ENCODE measurements at regions not wholly inside any gene's neighbourhood (a gene's known extent, or its start where the extent isn't known, plus 50 kb on each side); places are given as distances from the start of the nearest gene placed in this dataset.
A peak's percentile ranks its signal among the peaks of the same experiment; 100 is the strongest.

DNA sequence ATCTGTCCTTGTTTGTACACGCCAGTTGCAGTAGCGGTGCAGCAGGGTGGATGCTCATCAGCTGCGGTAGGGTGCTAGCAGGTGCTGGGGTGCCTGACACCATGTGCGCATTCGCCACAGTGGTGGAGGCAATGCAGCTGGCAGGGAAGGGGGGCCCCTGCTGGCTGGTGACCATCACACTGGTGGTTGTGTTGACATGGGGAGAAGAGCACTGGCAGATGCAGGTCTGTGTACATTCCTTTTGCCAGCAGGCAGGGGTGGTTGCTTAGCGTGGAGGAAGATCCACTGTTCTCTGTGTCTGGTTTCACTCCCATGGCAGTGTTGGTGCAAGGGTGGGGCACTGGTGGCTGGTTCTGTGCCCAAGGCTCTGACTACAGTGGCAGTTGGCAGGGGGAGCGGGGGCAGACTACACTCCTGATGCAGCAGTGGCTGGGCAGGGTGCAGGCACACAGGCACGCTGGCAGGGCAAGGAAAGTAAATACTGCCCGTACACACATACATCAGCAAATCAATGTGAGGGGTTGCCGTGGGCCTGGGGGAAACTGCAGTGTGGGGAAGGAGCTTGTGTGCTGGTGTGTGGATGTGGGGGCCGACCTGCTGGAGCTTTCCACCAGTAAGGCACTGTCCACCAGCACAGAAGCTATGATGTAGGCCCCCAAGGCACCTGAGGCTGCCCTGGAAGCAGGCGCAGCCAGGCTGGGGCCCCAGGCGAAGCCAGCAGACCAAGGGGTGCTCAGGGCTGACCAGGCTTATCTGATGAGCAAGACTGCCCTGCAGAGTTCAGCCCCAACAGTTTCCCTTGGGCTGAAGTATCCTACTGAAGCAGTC, 87.2 kb upstream of the UNC5B start:
- Mint-ChIP-seq H3K27me3 (peaks cover 21 to 41% of the 10 kb centered on the region in 2 donors), H3K36me3 (no peaks in the 10 kb centered on the region), H3K27ac (no peak overlapping the region), H3K4me3 (no peak overlapping the region), H3K9me3 (peaks cover 4 to 15% (median 9%) of the 10 kb centered on the region in 5 donors), H3K4me1 (peaks cover 5 to 7% (median 7%) of the 10 kb centered on the region in 3 donors)
- Histone ChIP-seq H3K27ac (ENCODE audit: low read depth, low read length) (no peak overlapping the region), H3K4me3 (ENCODE audit: low read length) (no peak overlapping the region), H3K4me1 (ENCODE audit: insufficient read depth, low read length) (no peaks in the 10 kb centered on the region), H3K27me3 (ENCODE audit: insufficient read depth, low read length, poor library complexity, severe bottlenecking) (no peaks in the 10 kb centered on the region), H3K36me3 (ENCODE audit: insufficient read depth, low read length) (no peaks in the 10 kb centered on the region), H3K9me3 (ENCODE audit: low read length) (no peaks in the 10 kb centered on the region)
- ChIA-PET POLR2A (no interaction called here), CTCF (no interaction called here)
- DNase-seq, result no peak

DNA sequence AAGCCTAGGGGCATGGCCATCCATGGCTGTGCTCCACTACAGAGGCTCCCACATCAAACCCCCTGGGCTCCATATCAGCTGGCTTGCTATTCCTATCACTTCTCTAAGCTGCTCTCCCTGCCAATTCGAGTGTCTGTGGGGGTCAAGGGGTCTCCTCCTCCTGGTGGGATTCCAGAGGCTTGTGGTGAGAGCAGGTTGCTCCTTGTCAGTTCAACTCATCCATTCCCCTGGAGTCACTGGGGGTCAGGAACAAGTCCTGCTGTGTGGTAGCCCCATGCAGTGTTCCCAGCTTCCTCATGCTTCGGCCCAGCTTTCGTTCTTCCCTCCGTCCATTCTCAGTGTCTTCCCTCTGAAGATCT, 86.6 kb upstream of the UNC5B start:
- Histone ChIP-seq H3K27me3 (ENCODE audit: insufficient read depth, low read length, poor library complexity, severe bottlenecking) (no peaks in the 10 kb centered on the region), H3K9me3 (ENCODE audit: low read length) (no peaks in the 10 kb centered on the region), H3K4me3 (ENCODE audit: low read length) (no peak overlapping the region), H3K27ac (ENCODE audit: low read depth, low read length) (no peak overlapping the region), H3K36me3 (ENCODE audit: insufficient read depth, low read length) (no peaks in the 10 kb centered on the region), H3K4me1 (ENCODE audit: insufficient read depth, low read length) (no peaks in the 10 kb centered on the region)
- no peak for DNase-seq
- Mint-ChIP-seq H3K27me3 (peaks cover 21 to 38% of the 10 kb centered on the region in 2 donors), H3K36me3 (no peaks in the 10 kb centered on the region), H3K4me1 (peaks cover 5 to 7% (median 7%) of the 10 kb centered on the region in 3 donors), H3K9me3 (peaks cover 2 to 9% (median 4%) of the 10 kb centered on the region in 5 donors), H3K4me3 (no peak overlapping the region), H3K27ac (no peak overlapping the region)
- ChIA-PET CTCF (no interaction called here), POLR2A (no interaction called here)

DNA sequence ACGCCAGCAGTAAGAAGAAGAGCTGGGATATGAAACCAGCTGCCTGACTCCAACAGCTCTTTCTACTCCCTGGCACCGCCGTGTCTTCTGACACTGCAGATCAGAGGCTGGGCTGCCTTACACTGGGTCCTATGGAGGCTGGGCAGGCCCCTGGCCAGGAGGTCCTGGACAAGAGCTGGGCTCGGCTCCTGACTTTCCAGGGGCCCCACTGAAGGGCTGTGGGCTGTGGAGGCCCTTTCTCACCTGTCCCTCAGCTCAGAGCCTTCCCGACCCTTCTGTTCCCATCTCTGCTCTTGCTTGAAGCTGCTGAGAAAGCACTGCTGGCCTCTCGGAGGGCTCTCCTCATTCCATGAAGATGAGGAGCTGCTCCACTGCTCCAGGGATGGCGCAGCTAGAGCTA, 85.9 kb upstream of the UNC5B start:
- H3K27ac ChIP-seq (ENCODE audit: low read depth, low read length), result no peak overlapping the region
- ChIA-PET POLR2A (no interaction called here), CTCF (no interaction called here)
- H3K9me3 ChIP-seq (ENCODE audit: low read length), result no peaks in the 10 kb centered on the region
- no peak overlapping the region for H3K4me3 ChIP-seq (ENCODE audit: low read length)
- peaks cover 0 to 5% (median 0%) of the 10 kb centered on the region in 5 donors for H3K9me3 Mint-ChIP-seq
- no peak overlapping the region for H3K27ac Mint-ChIP-seq
- H3K27me3 ChIP-seq (ENCODE audit: insufficient read depth, low read length, poor library complexity, severe bottlenecking), result no peaks in the 10 kb centered on the region
- no peak overlapping the region for H3K4me3 Mint-ChIP-seq
- no peaks in the 10 kb centered on the region for H3K36me3 Mint-ChIP-seq
- peaks cover 21 to 40% of the 10 kb centered on the region in 2 donors for H3K27me3 Mint-ChIP-seq
- H3K4me1 Mint-ChIP-seq, result peaks cover 5 to 7% (median 7%) of the 10 kb centered on the region in 3 donors
- H3K4me1 ChIP-seq (ENCODE audit: insufficient read depth, low read length), result no peaks in the 10 kb centered on the region
- no peaks in the 10 kb centered on the region for H3K36me3 ChIP-seq (ENCODE audit: insufficient read depth, low read length)
- no peak for DNase-seq

DNA sequence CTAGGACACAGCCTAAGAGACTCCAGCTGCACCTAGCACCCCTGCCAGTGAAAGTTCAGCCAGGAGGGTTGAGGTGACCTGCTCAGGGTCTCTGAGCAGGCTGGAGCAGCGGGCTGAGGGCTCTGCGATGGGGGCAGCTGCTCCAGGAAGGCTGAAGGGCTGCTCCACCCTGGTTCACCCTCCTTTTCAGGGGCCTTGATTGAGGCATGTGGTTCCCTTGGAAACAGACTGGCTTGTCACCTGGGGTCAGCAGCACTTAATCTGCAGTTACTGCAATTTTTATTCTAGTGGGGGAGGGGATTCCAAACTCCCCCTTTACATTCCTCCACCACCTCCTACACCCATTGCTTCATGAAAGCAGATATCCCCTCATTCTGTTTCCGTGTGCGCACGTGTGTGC, 85.3 kb upstream of the UNC5B start:
- Histone ChIP-seq H3K4me3 (ENCODE audit: low read length) (no peak overlapping the region), H3K4me1 (ENCODE audit: insufficient read depth, low read length) (no peaks in the 10 kb centered on the region), H3K27ac (ENCODE audit: low read depth, low read length) (no peak overlapping the region), H3K27me3 (ENCODE audit: insufficient read depth, low read length, poor library complexity, severe bottlenecking) (no peaks in the 10 kb centered on the region), H3K36me3 (ENCODE audit: insufficient read depth, low read length) (no peaks in the 10 kb centered on the region), H3K9me3 (ENCODE audit: low read length) (no peaks in the 10 kb centered on the region)
- Mint-ChIP-seq H3K27me3 (peaks cover 16 to 46% of the 10 kb centered on the region in 2 donors), H3K4me3 (no peak overlapping the region), H3K9me3 (peaks cover 0 to 1% (median 0%) of the 10 kb centered on the region in 5 donors), H3K4me1 (peaks cover 5 to 7% (median 7%) of the 10 kb centered on the region in 3 donors), H3K27ac (no peak overlapping the region), H3K36me3 (no peaks in the 10 kb centered on the region)
- CTCF ChIA-PET, result no interaction called here
- no peak for DNase-seq
- POLR2A ChIA-PET, result no interaction called here

DNA sequence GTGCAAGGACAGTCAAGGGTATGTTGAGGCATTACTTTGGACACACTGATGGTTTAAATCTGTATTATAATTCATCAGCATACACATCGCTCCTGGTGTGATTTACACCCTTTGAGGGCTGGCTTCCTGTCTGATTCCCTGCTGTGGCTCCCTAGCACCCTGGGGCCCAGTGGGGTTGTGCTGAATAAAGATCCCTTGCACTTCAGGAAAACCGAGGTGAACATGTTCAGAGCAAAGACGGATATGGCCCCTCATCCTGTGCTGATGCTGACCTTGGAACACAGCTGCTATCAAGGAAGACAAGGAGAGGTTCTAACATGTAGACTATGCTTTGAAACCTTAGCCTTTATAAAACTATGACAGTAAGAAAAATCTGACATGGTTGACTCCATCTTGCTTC, 84.6 kb upstream of the UNC5B start:
- CTCF ChIA-PET, result no interaction called here
- Histone ChIP-seq H3K4me3 (ENCODE audit: low read length) (no peak overlapping the region), H3K27ac (ENCODE audit: low read depth, low read length) (no peak overlapping the region), H3K27me3 (ENCODE audit: insufficient read depth, low read length, poor library complexity, severe bottlenecking) (no peaks in the 10 kb centered on the region), H3K9me3 (ENCODE audit: low read length) (no peaks in the 10 kb centered on the region), H3K36me3 (ENCODE audit: insufficient read depth, low read length) (no peaks in the 10 kb centered on the region), H3K4me1 (ENCODE audit: insufficient read depth, low read length) (no peaks in the 10 kb centered on the region)
- H3K4me1 Mint-ChIP-seq, result peaks cover 5 to 7% (median 7%) of the 10 kb centered on the region in 3 donors
- no peaks in the 10 kb centered on the region for H3K9me3 Mint-ChIP-seq
- peaks cover 14 to 47% of the 10 kb centered on the region in 2 donors for H3K27me3 Mint-ChIP-seq
- no peak for DNase-seq
- no peaks in the 10 kb centered on the region for H3K36me3 Mint-ChIP-seq
- POLR2A ChIA-PET, result no interaction called here
- no peak overlapping the region for H3K27ac Mint-ChIP-seq
- no peak overlapping the region for H3K4me3 Mint-ChIP-seq

DNA sequence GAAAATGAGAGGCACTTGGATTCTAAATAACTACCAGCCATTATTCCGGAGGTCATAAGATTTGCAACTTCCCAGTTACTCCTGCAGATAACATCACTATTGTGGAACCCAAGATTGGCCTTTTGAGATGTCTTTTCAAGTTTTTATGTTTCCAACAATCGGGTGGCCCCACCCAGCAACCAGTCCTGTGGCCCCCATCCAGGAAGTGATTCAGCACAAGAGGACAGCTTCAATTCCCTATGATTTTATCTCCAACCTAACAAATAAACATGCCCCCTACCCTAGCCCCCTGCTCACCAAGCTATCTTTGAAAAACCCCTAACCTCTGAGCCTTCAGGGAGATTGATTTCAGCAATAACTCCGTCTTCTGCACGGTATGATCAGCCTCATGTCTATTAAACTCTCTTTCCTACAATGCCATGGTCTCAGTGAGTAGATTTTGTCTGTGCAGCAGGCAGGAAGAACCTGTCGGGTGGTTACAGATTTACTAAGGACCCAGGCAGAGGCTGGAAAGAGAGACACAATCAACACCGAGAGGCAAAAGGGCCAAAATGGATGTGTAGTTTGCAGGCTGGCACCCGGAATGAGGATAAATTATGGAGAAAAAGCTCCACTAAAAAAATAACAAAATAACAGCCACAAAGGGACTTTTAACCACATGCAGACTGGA, 83.9 kb upstream of the UNC5B start:
- ChIA-PET POLR2A (no interaction called here), CTCF (interaction anchor here (1.0 kb wide), 1 partner anchor 42 kb away, joined by 3 read pairs; no protein-coding TSS in a partner anchor)
- Mint-ChIP-seq H3K4me1 (peaks cover 5 to 7% (median 7%) of the 10 kb centered on the region in 3 donors), H3K27me3 (peaks cover 16 to 48% of the 10 kb centered on the region in 2 donors), H3K9me3 (no peaks in the 10 kb centered on the region), H3K4me3 (no peak overlapping the region), H3K27ac (no peak overlapping the region), H3K36me3 (no peaks in the 10 kb centered on the region)
- no peaks in the 10 kb centered on the region for H3K4me1 ChIP-seq (ENCODE audit: insufficient read depth, low read length)
- H3K4me3 ChIP-seq (ENCODE audit: low read length), result no peak overlapping the region
- no peaks in the 10 kb centered on the region for H3K36me3 ChIP-seq (ENCODE audit: insufficient read depth, low read length)
- no peaks in the 10 kb centered on the region for H3K9me3 ChIP-seq (ENCODE audit: low read length)
- H3K27me3 ChIP-seq (ENCODE audit: insufficient read depth, low read length, poor library complexity, severe bottlenecking), result no peaks in the 10 kb centered on the region
- H3K27ac ChIP-seq (ENCODE audit: low read depth, low read length), result no peak overlapping the region
- no peak for DNase-seq

DNA sequence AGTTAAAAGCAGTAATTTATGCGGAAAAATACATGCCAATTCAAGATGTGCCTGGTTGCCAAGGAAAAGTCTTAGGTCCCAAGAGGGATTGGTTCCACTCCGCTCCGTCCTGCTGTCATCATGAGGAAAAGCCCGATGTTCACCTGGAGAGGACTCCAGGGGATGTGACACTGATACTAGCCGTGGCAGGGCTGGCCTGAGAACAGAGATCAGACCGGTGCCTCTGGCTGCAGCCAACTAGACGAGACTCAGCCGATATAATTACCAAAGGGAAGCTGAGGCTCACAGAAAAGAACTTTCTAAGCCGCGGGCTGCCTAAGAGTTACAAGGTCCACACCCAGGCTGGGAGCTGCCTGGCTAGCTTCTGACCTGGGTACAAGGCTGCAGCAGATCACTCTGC, 81.3 kb upstream of the UNC5B start:
- no peak overlapping the region for H3K4me3 ChIP-seq (ENCODE audit: low read length)
- Mint-ChIP-seq H3K27ac (peak overlapping the region in 1 of 8 donors; percentile 44), H3K36me3 (no peaks in the 10 kb centered on the region), H3K4me3 (no peak overlapping the region), H3K27me3 (peaks cover 14 to 50% of the 10 kb centered on the region in 2 donors), H3K9me3 (no peaks in the 10 kb centered on the region), H3K4me1 (peaks cover 5 to 7% (median 7%) of the 10 kb centered on the region in 3 donors)
- no peaks in the 10 kb centered on the region for H3K4me1 ChIP-seq (ENCODE audit: insufficient read depth, low read length)
- ChIA-PET POLR2A (no interaction called here), CTCF (no interaction called here)
- peaks cover 4% of the 10 kb centered on the region for H3K27me3 ChIP-seq (ENCODE audit: insufficient read depth, low read length, poor library complexity, severe bottlenecking)
- no peaks in the 10 kb centered on the region for H3K9me3 ChIP-seq (ENCODE audit: low read length)
- no peak for DNase-seq
- no peak overlapping the region for H3K27ac ChIP-seq (ENCODE audit: low read depth, low read length)
- H3K36me3 ChIP-seq (ENCODE audit: insufficient read depth, low read length), result no peaks in the 10 kb centered on the region

DNA sequence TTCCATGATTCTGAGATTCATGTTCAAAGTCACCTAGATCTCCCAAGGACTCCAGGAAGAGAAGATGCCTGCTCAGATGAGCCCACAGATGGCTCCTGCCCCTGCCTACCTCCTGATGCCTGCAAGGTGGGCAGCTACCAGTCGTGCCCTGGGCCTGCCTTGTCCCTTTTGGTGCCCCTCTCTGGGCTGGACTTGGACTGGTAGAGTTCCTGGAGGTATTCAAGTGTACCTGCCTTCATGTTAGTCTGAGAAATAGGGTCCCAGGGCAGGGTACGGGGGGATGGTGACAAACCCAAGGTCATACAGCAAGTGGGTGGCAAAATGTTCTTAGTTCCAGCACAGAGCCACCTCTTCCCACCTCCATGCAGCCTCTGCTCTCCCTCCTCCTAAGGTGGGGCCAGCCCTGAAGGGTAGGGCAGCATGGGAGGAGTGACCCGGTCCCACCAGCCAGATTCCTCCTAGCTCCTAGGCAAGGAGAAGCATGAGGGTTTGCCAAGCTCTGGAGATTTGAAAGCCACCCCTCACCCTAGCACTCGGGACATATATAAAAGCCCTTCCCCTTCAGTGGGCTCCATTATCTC, 80.8 kb upstream of the UNC5B start:
- Histone ChIP-seq H3K36me3 (ENCODE audit: insufficient read depth, low read length) (no peaks in the 10 kb centered on the region), H3K9me3 (ENCODE audit: low read length) (no peaks in the 10 kb centered on the region), H3K27ac (ENCODE audit: low read depth, low read length) (no peak overlapping the region), H3K4me1 (ENCODE audit: insufficient read depth, low read length) (no peaks in the 10 kb centered on the region), H3K27me3 (ENCODE audit: insufficient read depth, low read length, poor library complexity, severe bottlenecking) (peaks cover 4% of the 10 kb centered on the region), H3K4me3 (ENCODE audit: low read length) (no peak overlapping the region)
- Mint-ChIP-seq H3K4me1 (peaks cover 5 to 7% (median 7%) of the 10 kb centered on the region in 3 donors), H3K27me3 (peaks cover 13 to 50% of the 10 kb centered on the region in 2 donors), H3K27ac (no peak overlapping the region), H3K9me3 (no peaks in the 10 kb centered on the region), H3K4me3 (no peak overlapping the region), H3K36me3 (no peaks in the 10 kb centered on the region)
- no peak for DNase-seq
- ChIA-PET POLR2A (no interaction called here), CTCF (no interaction called here)

Data from CD8-positive, alpha-beta memory T cell (primary cell).